Mesothelial cell of epicardium (in vitro differentiated cells): ENCODE measurements at regions not wholly inside any gene's neighbourhood (a gene's known extent, or its start where the extent isn't known, plus 50 kb on each side); places are given as distances from the start of the nearest gene placed in this dataset.
"Not testable (repeated sequence)": the region's sequence is repeated elsewhere in the genome, so short reads cannot be mapped to it uniquely, and the experiment has no call there.

Experiments used
- DNase-seq, 2 experiments: peaks; one replicate each; pipeline ENCODE4 v3.0.0; 2021; ENCODE audit warnings: low spot score in 2 of 2; ENCODE audit not compliant: unreplicated experiment in 2 of 2
- H3K27ac Mint-ChIP-seq: 2 replicates; pipeline ENCODE4 v1.8.0; 2021; ENCODE audit warnings: mixed read lengths
- H3K27me3 Mint-ChIP-seq: 2 replicates; pipeline ENCODE4 v1.8.0; 2021; ENCODE audit warnings: low read depth, mixed read lengths
- H3K36me3 Mint-ChIP-seq: 2 replicates; pipeline ENCODE4 v1.8.0; 2021; ENCODE audit warnings: mixed read lengths
- H3K4me1 Mint-ChIP-seq: 2 replicates; pipeline ENCODE4 v1.8.0; 2021; ENCODE audit warnings: mixed read lengths
- H3K4me3 Mint-ChIP-seq: 2 replicates; pipeline ENCODE4 v1.8.0; 2021; ENCODE audit warnings: mild to moderate bottlenecking, moderate library complexity, mixed read lengths
- H3K9me3 Mint-ChIP-seq: 2 replicates; pipeline ENCODE4 v1.8.0; 2021; ENCODE audit warnings: mixed read lengths
- CTCF ChIP-seq: fragments of 200-600 bp; sonication (generic); IDR thresholded peaks from one replicate; pipeline ENCODE4 v1.5.0; 2021; ENCODE audit warnings: antibody characterized with exemption; ENCODE audit not compliant: unreplicated experiment

- peaks cover 3% of the 10 kb centered on the region for H3K27me3 Mint-ChIP-seq
- no peak overlapping the region for H3K4me3 Mint-ChIP-seq
- H3K4me1 Mint-ChIP-seq, result no peaks in the 10 kb centered on the region
- no peaks in the 10 kb centered on the region for H3K36me3 Mint-ChIP-seq
- DNase-seq, result no peak
- H3K27ac Mint-ChIP-seq, result no peak overlapping the region
- peaks cover 8% of the 10 kb centered on the region for H3K9me3 Mint-ChIP-seq
- TF ChIP-seq CTCF, result no peak
These were observed 594.4 kb downstream of the FLRT2 start for GRCh38 chr14:86124328-86124727.

GRCh38 chr14:86115972-86116371, 586.0 kb downstream of the FLRT2 start:
- H3K4me1 Mint-ChIP-seq, result no peaks in the 10 kb centered on the region
- no peak overlapping the region for H3K27ac Mint-ChIP-seq
- no peaks in the 10 kb centered on the region for H3K27me3 Mint-ChIP-seq

GRCh38 chr14:86110871-86111270, 580.9 kb downstream of the FLRT2 start:
- not testable (repeated sequence) for H3K36me3 Mint-ChIP-seq

More at GRCh38 chr14:86115972-86116371, 586.0 kb downstream of the FLRT2 start:
- no peak for DNase-seq
- no peak for TF ChIP-seq CTCF
- Mint-ChIP-seq H3K4me3 (no peak overlapping the region), H3K36me3 (no peaks in the 10 kb centered on the region), H3K9me3 (peaks cover 6% of the 10 kb centered on the region)

GRCh38 chr14:86104691-86105265, 574.8 kb downstream of the FLRT2 start:
- Mint-ChIP-seq H3K27ac (no peak overlapping the region), H3K9me3 (peaks cover 15% of the 10 kb centered on the region), H3K4me3 (no peak overlapping the region), H3K27me3 (no peaks in the 10 kb centered on the region), H3K4me1 (no peaks in the 10 kb centered on the region), H3K36me3 (no peaks in the 10 kb centered on the region)
- no peak for TF ChIP-seq CTCF
- no peak for DNase-seq

More at GRCh38 chr14:86110871-86111270, 580.9 kb downstream of the FLRT2 start:
- not testable (repeated sequence) for H3K4me1 Mint-ChIP-seq, DNase-seq, H3K27ac Mint-ChIP-seq, H3K4me3 Mint-ChIP-seq, H3K9me3 Mint-ChIP-seq, H3K27me3 Mint-ChIP-seq

- H3K4me3 Mint-ChIP-seq, result no peak overlapping the region
- DNase-seq, result no peak
- no peak overlapping the region for H3K27ac Mint-ChIP-seq
- H3K36me3 Mint-ChIP-seq, result no peaks in the 10 kb centered on the region
- no peak for TF ChIP-seq CTCF
- no peaks in the 10 kb centered on the region for H3K27me3 Mint-ChIP-seq
- no peaks in the 10 kb centered on the region for H3K4me1 Mint-ChIP-seq
- H3K9me3 Mint-ChIP-seq, result peaks cover 21% of the 10 kb centered on the region
These were observed 564.6 kb downstream of the FLRT2 start for GRCh38 chr14:86094512-86094911.

GRCh38 chr14:86091811-86092210, 561.9 kb downstream of the FLRT2 start:
- Mint-ChIP-seq H3K4me1 (peaks cover 12% of the 10 kb centered on the region), H3K27me3 (no peaks in the 10 kb centered on the region), H3K36me3 (no peaks in the 10 kb centered on the region), H3K27ac (no peak overlapping the region), H3K4me3 (no peak overlapping the region), H3K9me3 (peaks cover 18% of the 10 kb centered on the region)
- no peak for TF ChIP-seq CTCF
- DNase-seq, result no peak
